GM12892 (cell line): ENCODE measurements at regions not wholly inside any gene's neighbourhood (a gene's known extent, or its start where the extent isn't known, plus 50 kb on each side); places are given as distances from the start of the nearest gene placed in this dataset.
"Not testable (repeated sequence)": the region's sequence is repeated elsewhere in the genome, so short reads cannot be mapped to it uniquely, and the experiment has no call there.

Experiments used
- DNase-seq: peaks from one replicate; pipeline ENCODE4 v3.0.0; 2011; ENCODE audit not compliant: insufficient read length
- FAIRE-seq: peaks from 2 replicates; lab custom pipeline; 2011; peaks lifted over from hg19 to GRCh38; lab: Jason Lieb, UNC
- POLR2A ChIP-seq: IDR thresholded peaks from 2 replicates; pipeline ENCODE4 v1.6.1; 2011; ENCODE audit warnings: low read depth, low read length, control low read depth
- POLR2AphosphoS5 ChIP-seq: IDR thresholded peaks from 2 replicates; pipeline ENCODE4 v1.6.1; 2011; ENCODE audit warnings: low read depth, low read length, control low read depth
- TAF1 ChIP-seq: IDR thresholded peaks from 2 replicates; pipeline ENCODE4 v1.6.1; 2011; ENCODE audit warnings: low read depth, mild to moderate bottlenecking, control low read depth, low read length, borderline replicate concordance

DNA sequence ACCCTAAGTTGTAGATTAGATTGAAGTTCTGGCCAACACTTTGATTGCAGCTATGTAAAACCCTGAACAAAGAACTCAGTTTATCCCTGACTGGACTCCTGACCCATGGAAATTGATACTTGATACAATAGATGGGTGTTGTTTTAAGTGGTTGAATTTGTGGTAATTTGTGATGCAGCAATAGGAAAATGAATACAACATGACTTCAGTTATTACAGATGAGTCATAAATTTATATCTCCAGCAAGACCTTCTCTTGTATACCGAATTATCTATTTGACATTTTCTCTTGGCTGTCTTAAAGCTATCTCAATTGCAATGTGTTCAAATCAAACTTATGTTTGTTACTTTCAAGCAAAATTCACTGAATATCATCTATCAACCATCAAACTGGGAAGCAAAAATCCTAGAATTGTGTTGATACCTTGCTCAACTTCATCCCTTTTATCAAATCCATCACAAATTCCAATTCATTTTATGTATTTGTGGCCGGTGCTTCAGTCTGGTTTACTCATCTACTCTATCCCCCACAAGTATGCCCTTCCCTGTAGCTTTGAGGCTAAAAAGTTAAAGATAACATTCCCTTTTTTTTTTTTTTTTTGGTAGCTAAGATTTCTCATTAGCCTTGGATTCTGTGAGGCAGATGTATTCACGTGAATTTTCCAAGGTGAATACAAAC, 129.4 kb upstream of the CENPW start:
- FAIRE-seq (no peak), DNase-seq (no peak)
- TF ChIP-seq TAF1: no peak
- no peak for TF ChIP-seq POLR2A
- no peak for TF ChIP-seq POLR2AphosphoS5

DNA sequence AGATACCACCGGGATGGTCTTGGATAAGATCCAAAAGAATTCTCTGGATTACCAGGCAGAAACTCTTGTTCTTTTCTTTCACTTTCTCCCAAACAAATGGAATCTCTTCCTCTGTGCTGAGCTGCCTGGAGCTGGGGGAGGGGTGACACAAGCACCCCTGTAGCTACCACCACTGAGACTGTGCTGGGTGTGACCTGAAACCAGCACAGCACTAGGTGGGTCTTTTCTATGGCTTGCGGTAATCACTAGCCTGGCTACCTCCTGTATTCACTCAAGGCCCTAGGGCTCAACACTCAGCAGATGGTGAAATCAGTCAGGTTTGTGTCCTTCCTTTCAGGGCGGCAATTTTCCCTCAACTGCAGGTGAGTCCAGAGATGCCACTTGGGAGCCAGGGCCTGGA, 122.4 kb upstream of the CENPW start:
- no peak for TF ChIP-seq POLR2A
- DNase-seq (no peak), FAIRE-seq (no peak)

GRCh38 chr6:126220901-126221300, 119.0 kb upstream of the CENPW start:
- FAIRE-seq: not testable (repeated sequence)

DNA sequence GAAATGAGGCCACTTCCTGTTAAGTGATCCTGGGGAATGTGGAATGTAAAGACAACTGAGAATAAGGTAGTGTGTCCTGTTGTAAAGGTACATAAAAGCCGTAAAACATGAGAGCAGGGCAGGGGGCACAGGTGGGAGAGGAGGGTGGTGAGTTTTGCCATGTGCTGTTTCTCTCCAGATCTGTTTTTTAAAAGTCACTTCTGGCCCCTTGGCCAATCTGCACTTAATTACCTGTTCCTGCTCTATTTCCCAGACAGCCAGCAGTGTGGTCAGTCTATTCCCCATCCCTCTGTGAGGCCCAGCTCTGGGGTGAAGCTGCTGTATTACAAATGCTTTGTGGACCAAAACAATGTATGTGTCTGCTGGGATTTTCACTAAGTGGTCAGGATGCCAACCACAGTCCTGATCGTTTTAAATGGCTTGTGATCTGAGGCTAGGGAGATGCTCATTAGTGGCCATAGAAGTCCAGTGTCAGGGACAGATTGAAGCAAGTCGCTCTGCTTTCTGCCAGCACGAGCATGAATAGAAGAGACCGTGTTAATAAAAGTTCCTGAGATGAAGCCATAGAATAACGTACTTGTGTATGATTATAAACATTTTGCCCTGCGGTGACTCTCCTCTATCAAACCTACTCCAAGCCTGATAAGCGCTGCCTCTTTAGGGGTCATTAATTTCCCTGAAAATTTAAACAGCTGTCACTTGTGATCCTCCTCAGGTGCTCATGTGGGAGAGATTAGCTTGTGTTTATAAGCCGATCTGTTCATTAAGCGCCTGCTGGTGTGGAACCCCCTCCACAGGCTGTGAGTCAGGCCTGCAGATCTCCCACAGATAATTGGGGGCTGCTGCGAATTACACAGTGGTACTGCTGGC, 111.8 kb upstream of the CENPW start:
- TF ChIP-seq TAF1 (no peak), POLR2AphosphoS5 (no peak), POLR2A (no peak)
- no peak for DNase-seq
- no peak for FAIRE-seq

More at GRCh38 chr6:126220901-126221300, 119.0 kb upstream of the CENPW start:
- DNase-seq: not testable (repeated sequence)

GRCh38 chr6:126232671-126233070, 107.2 kb upstream of the CENPW start:
- no peak for TF ChIP-seq TAF1
- no peak for TF ChIP-seq POLR2A
- no peak for TF ChIP-seq POLR2AphosphoS5
- no peak for FAIRE-seq
- no peak for DNase-seq

GRCh38 chr6:126233192-126233591, 106.7 kb upstream of the CENPW start:
- DNase-seq: no peak
- FAIRE-seq: no peak
- TF ChIP-seq POLR2A (no peak), POLR2AphosphoS5 (no peak), TAF1 (no peak)

- DNase-seq (no peak), FAIRE-seq (no peak)
- TF ChIP-seq POLR2A: no peak
- no peak for TF ChIP-seq POLR2AphosphoS5
- no peak for TF ChIP-seq TAF1
These were observed 104.6 kb upstream of the CENPW start for GRCh38 chr6:126235363-126235762.

DNA sequence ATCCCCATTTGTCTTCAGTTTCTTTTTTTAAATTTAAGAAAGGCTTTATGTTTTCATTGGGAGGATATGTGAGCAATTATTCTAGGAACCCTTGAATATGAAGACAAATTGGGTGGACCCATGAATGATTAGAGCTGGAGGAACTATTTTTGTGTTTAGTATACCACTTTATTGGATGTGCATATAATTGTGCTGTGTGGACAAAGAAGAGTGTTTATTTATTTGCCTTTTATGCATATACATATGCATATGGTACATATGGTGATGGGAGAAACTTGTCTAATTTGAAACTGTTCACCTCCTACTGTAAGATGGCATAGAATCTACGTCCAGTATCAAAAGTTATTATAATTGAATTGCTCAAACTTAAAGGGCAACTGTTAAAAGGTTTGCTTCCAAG, 94.8 kb upstream of the CENPW start:
- TF ChIP-seq TAF1: no peak
- TF ChIP-seq POLR2A: no peak
- TF ChIP-seq POLR2AphosphoS5: no peak
- FAIRE-seq: no peak

DNA sequence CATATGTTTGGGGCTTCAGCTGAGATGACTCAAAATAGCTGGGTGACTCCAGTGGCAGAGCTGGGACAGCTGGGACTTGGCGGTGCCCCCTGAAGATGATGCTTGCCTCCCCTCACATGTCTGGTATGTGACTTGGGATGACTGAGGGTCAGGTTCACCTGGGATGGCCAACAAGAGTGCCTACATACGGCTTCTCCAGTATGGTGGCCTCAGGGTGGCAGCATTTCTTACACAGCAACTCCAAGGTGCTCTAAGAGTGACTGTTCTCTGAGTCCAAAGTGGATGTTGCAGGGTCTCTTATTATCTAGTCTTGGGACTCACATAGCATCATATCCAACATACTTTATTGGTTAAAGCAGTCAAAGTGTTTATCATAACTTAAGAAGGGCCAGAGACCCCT, 87.8 kb upstream of the CENPW start:
- FAIRE-seq: no peak
- DNase-seq: no peak
- no peak for TF ChIP-seq TAF1
- no peak for TF ChIP-seq POLR2A

More for the DNA sequence above, 94.8 kb upstream of the CENPW start:
- DNase-seq: no peak

DNA sequence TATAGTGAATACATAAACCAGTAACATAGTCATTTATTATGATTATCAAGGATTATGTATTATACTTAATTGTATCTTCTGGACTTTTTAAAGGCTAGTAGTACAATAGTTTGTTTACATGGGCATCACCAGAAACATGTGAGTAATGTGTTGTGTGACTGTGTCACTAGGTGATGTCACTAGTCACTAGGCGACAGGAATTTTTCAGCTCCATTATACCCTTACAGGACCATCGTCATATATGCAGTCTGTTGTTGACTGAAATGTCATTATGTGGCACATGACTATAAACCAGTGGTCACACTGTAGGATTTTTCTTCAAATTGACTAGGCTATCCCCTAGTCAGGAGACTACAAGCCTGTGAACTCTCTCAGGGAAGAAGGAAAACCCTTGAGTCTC, 86.5 kb upstream of the CENPW start:
- DNase-seq: no peak
- no peak for FAIRE-seq
- TF ChIP-seq TAF1: no peak
- no peak for TF ChIP-seq POLR2A
- no peak for TF ChIP-seq POLR2AphosphoS5

- FAIRE-seq (no peak), DNase-seq (no peak)
- TF ChIP-seq POLR2A (no peak), POLR2AphosphoS5 (no peak), TAF1 (no peak)
These were observed 81.8 kb upstream of the CENPW start for GRCh38 chr6:126258150-126258549.

GRCh38 chr6:126261792-126262421, 78.0 kb upstream of the CENPW start:
- DNase-seq (no peak), FAIRE-seq (no peak)
- TF ChIP-seq TAF1 (no peak), POLR2AphosphoS5 (no peak), POLR2A (no peak)
